ENCODE measurements at regions not wholly inside any gene's neighbourhood (a gene's known extent, or its start where the extent isn't known, plus 50 kb on each side); places are given as distances from the start of the nearest gene placed in this dataset.

DNA sequence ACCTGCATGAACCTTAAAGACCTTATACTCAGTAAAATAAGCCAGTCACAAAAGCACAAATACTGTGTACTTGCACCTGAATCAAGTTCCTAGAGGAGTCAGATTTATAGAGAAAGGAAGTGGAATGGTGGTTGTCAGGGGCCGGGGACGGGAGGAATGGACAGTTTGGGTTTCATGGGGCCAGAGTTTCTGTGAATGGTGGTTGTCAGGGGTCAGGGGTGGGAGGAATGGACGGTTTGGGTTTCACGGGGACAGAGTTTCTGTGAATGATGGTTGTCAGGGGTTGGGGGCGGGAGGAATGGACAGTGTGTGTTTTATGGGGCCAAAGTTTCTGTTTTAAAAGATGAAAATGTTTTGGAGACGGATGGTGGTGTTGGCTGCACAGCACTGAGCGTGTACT is 260.0 kb upstream of the MKI67 start:
- TF ChIP-seq POLR2AphosphoS5 (IDR thresholded peaks at IDR 0.05; ENCODE audit: low read depth, low read length), result no peak
- TF ChIP-seq POLR2A (IDR thresholded peaks at IDR 0.05; ENCODE audit: low read depth, low read length), result no peak
- no peak for TF ChIP-seq SPI1 (IDR thresholded peaks at IDR 0.05; ENCODE audit: low read depth, low read length)
- TF ChIP-seq POU2F2 (IDR thresholded peaks at IDR 0.05; ENCODE audit: low read depth, low read length), result no peak
- no peak for TF ChIP-seq PAX5 (IDR thresholded peaks at IDR 0.05; ENCODE audit: insufficient read depth, low read length, severe bottlenecking)
- no peak for TF ChIP-seq TAF1 (IDR thresholded peaks at IDR 0.05; ENCODE audit: low read depth, low read length)
- FAIRE-seq (no peak), DNase-seq (ENCODE audit: insufficient read length, low spot score) (no peak)

DNA sequence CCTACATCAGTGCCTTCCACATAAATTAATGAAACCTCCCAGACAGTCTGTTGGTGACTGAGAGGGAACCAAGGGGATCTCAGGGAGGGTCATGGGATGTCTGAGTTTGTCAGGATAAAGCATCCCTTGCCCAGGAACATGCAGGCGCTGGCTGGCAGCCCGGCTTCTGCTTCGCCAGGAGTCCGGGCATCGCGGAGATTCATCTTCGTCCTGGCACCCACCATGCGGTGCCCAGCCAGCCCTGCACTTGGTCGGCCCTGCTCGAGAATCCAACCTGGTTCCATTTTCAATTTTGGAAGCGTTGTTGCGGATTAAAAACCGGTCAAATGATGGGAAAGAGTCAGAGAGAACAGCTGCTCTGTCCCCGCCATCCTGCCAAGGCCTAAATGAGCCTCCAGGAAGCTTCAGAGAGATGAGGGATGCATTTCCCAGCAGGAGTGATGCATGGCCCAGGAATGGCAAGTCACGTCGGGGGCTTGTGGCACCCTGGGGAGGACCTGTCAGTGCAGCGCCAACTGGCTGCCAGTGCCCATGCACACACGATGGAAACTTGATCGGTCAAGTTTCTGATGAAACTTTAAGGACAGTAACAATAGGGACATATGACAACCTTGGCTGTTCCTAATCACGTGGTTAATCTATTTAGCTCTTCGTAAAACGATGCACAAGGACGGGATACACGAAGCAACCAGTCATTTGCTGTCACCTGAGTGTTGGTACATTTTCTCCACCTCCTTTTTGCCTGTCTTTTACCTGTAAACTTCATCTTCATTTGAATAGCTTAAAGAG is 260.8 kb upstream of the MKI67 start:
- TF ChIP-seq POU2F2 (IDR thresholded peaks at IDR 0.05; ENCODE audit: low read depth, low read length) (no peak), POLR2A (IDR thresholded peaks at IDR 0.05; ENCODE audit: low read depth, low read length) (no peak), POLR2AphosphoS5 (IDR thresholded peaks at IDR 0.05; ENCODE audit: low read depth, low read length) (no peak), PAX5 (IDR thresholded peaks at IDR 0.05; ENCODE audit: insufficient read depth, low read length, severe bottlenecking) (no peak), TAF1 (IDR thresholded peaks at IDR 0.05; ENCODE audit: low read depth, low read length) (no peak)
- DNase-seq (ENCODE audit: insufficient read length, low spot score) (no peak), FAIRE-seq (no peak)

DNA sequence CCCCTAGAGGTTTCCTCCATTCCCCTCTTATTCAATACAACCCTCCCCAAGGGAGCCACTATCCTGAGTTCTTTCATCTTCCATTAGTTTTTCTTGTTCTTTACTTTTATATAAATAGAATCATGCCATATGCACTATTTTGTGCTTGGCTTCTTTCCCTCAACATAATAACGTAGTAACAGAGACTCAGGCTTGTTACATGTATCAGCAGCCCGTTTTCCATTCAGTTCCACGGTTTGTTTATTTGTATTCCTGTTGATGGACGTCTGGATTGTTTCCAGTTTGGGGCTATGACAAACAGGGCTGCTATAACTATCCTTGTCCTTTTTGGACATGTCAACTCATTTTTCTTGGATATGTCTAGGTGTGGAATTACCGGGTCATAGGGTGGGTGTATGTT is 264.4 kb upstream of the MKI67 start:
- DNase-seq (ENCODE audit: insufficient read length, low spot score) (no peak), FAIRE-seq (no peak)
- TF ChIP-seq POU2F2 (IDR thresholded peaks at IDR 0.05; ENCODE audit: low read depth, low read length) (no peak), TAF1 (IDR thresholded peaks at IDR 0.05; ENCODE audit: low read depth, low read length) (no peak), PAX5 (IDR thresholded peaks at IDR 0.05; ENCODE audit: insufficient read depth, low read length, severe bottlenecking) (no peak), SPI1 (IDR thresholded peaks at IDR 0.05; ENCODE audit: low read depth, low read length) (no peak), POLR2AphosphoS5 (IDR thresholded peaks at IDR 0.05; ENCODE audit: low read depth, low read length) (no peak)

DNA sequence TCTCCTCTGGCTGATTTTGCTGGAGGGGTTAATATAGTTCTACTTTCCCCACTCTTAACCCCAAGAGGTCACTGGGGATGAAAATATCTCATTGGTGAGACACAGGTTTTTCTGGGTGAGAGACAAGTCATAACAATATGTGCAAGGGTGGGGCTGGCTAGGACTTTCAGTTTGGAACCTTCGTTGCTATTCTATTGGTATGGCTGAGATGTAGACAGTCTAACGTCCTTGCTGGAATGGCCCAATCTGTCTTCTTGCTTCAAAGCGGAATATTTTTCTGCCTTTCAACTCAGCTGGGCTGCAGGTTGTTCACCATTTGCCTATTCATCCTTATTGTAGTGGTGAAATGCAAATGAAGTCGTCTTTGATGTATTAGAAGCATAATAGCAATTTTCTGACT is 267.3 kb upstream of the MKI67 start:
- DNase-seq (ENCODE audit: insufficient read length, low spot score) (no peak), FAIRE-seq (no peak)
- TF ChIP-seq SPI1 (IDR thresholded peaks at IDR 0.05; ENCODE audit: low read depth, low read length) (no peak), PAX5 (IDR thresholded peaks at IDR 0.05; ENCODE audit: insufficient read depth, low read length, severe bottlenecking) (no peak), TAF1 (IDR thresholded peaks at IDR 0.05; ENCODE audit: low read depth, low read length) (no peak), POU2F2 (IDR thresholded peaks at IDR 0.05; ENCODE audit: low read depth, low read length) (no peak), POLR2AphosphoS5 (IDR thresholded peaks at IDR 0.05; ENCODE audit: low read depth, low read length) (no peak), POLR2A (IDR thresholded peaks at IDR 0.05; ENCODE audit: low read depth, low read length) (no peak)

DNA sequence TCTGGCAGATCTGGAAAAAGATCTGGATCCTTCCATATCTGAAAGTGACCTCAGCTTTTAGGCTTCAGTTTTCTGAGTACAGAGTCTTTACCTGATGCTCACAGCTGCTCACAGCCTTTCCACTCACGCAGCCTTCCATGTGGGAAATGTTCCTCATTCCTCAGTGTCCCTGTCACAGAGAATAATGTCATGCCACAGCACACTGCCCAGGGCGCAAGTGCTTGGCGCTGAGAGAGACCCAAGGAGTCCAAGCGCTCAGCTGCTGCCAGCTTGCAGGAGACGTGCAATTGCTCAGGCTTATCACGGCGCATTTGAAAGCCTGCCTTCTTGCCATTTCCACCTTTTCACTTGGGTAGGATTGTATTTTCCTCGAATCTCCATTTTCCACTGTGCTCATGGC is 271.9 kb upstream of the MKI67 start:
- no peak for FAIRE-seq
- TF ChIP-seq SPI1 (IDR thresholded peaks at IDR 0.05; ENCODE audit: low read depth, low read length) (no peak), POLR2AphosphoS5 (IDR thresholded peaks at IDR 0.05; ENCODE audit: low read depth, low read length) (no peak), POLR2A (IDR thresholded peaks at IDR 0.05; ENCODE audit: low read depth, low read length) (no peak), PAX5 (IDR thresholded peaks at IDR 0.05; ENCODE audit: insufficient read depth, low read length, severe bottlenecking) (no peak), POU2F2 (IDR thresholded peaks at IDR 0.05; ENCODE audit: low read depth, low read length) (no peak), TAF1 (IDR thresholded peaks at IDR 0.05; ENCODE audit: low read depth, low read length) (no peak)

DNA sequence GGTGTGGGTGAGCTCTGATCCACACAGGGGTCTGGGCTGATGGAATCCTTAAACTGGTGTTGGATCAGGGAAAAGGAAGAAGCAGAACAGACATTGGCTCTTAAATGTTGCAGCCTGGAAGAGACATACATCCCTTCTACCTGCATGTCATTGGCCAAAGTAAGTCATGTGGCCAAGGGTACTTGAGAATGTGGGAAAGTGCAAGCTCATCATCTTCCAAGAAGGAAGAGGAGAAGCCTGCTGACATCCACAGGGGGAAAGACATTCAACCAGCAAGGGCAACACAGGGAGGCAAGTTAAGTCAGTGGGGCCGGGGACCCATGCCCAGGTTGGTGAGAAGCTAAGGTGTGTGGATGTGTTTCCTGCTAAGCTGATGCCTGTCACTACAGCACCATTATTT is 272.8 kb upstream of the MKI67 start:
- no peak for FAIRE-seq
- no peak for TF ChIP-seq TAF1 (IDR thresholded peaks at IDR 0.05; ENCODE audit: low read depth, low read length)
- no peak for TF ChIP-seq POLR2AphosphoS5 (IDR thresholded peaks at IDR 0.05; ENCODE audit: low read depth, low read length)
- TF ChIP-seq PAX5 (IDR thresholded peaks at IDR 0.05; ENCODE audit: insufficient read depth, low read length, severe bottlenecking), result no peak
- no peak for TF ChIP-seq POLR2A (IDR thresholded peaks at IDR 0.05; ENCODE audit: low read depth, low read length)
- TF ChIP-seq POU2F2 (IDR thresholded peaks at IDR 0.05; ENCODE audit: low read depth, low read length), result no peak
- TF ChIP-seq SPI1 (IDR thresholded peaks at IDR 0.05; ENCODE audit: low read depth, low read length), result no peak
- DNase-seq (ENCODE audit: insufficient read length, low spot score), result no peak

More for the DNA sequence above, 271.9 kb upstream of the MKI67 start:
- no peak for DNase-seq (ENCODE audit: insufficient read length, low spot score)

DNA sequence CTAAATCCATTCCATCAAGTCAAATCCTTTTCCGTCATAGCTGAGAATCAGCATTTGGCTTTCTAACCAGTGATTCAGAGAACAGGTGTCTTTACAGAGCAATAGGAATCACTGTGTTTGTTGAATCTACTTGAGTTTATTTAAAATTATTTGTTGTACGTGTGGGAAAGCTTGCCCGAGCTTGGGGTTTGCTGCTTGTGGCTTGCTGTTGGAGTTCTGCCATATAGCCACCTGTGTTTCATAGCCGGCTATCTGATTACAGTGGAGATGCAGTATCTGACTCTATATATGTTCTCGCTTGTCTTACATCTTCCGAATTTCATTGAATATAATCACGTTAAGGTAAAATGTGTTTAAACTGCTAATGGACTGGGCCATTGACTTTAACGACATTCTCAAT is 274.3 kb upstream of the MKI67 start:
- no peak for FAIRE-seq
- DNase-seq (ENCODE audit: insufficient read length, low spot score), result no peak
- TF ChIP-seq POLR2A (IDR thresholded peaks at IDR 0.05; ENCODE audit: low read depth, low read length) (no peak), POU2F2 (IDR thresholded peaks at IDR 0.05; ENCODE audit: low read depth, low read length) (no peak), SPI1 (IDR thresholded peaks at IDR 0.05; ENCODE audit: low read depth, low read length) (no peak), POLR2AphosphoS5 (IDR thresholded peaks at IDR 0.05; ENCODE audit: low read depth, low read length) (no peak), PAX5 (IDR thresholded peaks at IDR 0.05; ENCODE audit: insufficient read depth, low read length, severe bottlenecking) (no peak), TAF1 (IDR thresholded peaks at IDR 0.05; ENCODE audit: low read depth, low read length) (no peak)

DNA sequence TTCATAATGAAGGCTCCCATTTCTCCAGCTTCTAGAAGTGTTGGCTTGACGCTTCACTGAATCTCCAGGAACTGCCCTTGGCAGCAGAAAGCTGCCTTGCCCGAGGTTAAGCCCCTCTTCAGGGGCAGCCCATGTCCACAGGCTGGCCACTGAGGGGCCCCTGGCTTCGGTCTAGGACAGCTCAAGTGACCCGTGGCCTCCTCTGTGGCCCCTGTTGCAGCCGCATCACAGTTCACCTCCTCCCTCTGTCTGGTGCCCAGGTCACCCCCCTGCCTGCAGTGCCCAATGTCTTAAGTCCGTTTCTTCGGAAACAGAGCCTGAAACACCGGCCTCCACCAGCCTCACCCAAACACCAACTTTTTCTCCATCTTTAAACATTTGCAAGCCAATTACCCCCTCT is 279.2 kb upstream of the MKI67 start:
- no peak for DNase-seq (ENCODE audit: insufficient read length, low spot score)
- TF ChIP-seq TAF1 (IDR thresholded peaks at IDR 0.05; ENCODE audit: low read depth, low read length) (no peak), SPI1 (IDR thresholded peaks at IDR 0.05; ENCODE audit: low read depth, low read length) (no peak), POLR2AphosphoS5 (IDR thresholded peaks at IDR 0.05; ENCODE audit: low read depth, low read length) (no peak), PAX5 (IDR thresholded peaks at IDR 0.05; ENCODE audit: insufficient read depth, low read length, severe bottlenecking) (no peak), POLR2A (IDR thresholded peaks at IDR 0.05; ENCODE audit: low read depth, low read length) (no peak), POU2F2 (IDR thresholded peaks at IDR 0.05; ENCODE audit: low read depth, low read length) (no peak)
- no peak for FAIRE-seq

DNA sequence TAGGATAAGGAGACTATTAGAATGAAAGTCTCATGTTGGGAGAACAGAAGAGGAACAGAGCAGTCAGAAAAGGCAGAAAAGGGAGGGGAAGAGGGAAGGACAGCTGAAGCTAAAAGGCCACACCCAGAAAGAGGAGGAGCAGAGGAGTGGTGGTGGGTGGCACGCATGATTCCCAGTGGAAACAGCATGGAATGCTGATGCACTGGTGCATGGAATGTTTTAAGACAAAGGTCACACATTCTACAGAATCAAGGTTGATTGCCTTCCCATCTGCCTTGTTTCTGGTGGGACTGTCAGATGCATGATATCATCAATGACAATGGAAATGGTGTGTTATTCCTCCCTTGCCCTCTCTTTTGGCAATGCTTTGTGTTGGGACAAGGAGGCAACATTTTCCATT is 285.4 kb upstream of the MKI67 start:
- TF ChIP-seq POU2F2 (IDR thresholded peaks at IDR 0.05; ENCODE audit: low read depth, low read length), result no peak
- TF ChIP-seq SPI1 (IDR thresholded peaks at IDR 0.05; ENCODE audit: low read depth, low read length), result no peak
- TF ChIP-seq TAF1 (IDR thresholded peaks at IDR 0.05; ENCODE audit: low read depth, low read length), result no peak
- no peak for TF ChIP-seq PAX5 (IDR thresholded peaks at IDR 0.05; ENCODE audit: insufficient read depth, low read length, severe bottlenecking)
- TF ChIP-seq POLR2AphosphoS5 (IDR thresholded peaks at IDR 0.05; ENCODE audit: low read depth, low read length), result no peak
- TF ChIP-seq POLR2A (IDR thresholded peaks at IDR 0.05; ENCODE audit: low read depth, low read length), result no peak
- FAIRE-seq, result no peak
- DNase-seq (ENCODE audit: insufficient read length, low spot score), result no peak

Measured in GM12891 (cell line).